Nephron progenitor cell (in vitro differentiated cells): ENCODE measurements at regions not wholly inside any gene's neighbourhood (a gene's known extent, or its start where the extent isn't known, plus 50 kb on each side); places are given as distances from the start of the nearest gene placed in this dataset.

ENCODE experiments used
- DNase-seq: peaks from one replicate; pipeline ENCODE4 v3.0.0; 2021
- H3K27ac Mint-ChIP-seq: 2 replicates; pipeline ENCODE4 v1.8.0; 2021; ENCODE audit warnings: mild to moderate bottlenecking, moderate library complexity, mixed read lengths
- H3K27me3 Mint-ChIP-seq: 2 replicates; pipeline ENCODE4 v1.8.0; 2021; ENCODE audit warnings: mild to moderate bottlenecking, low read depth, mixed read lengths; ENCODE audit not compliant: poor library complexity
- H3K36me3 Mint-ChIP-seq: 2 replicates; pipeline ENCODE4 v1.8.0; 2021; ENCODE audit warnings: low read depth, mixed read lengths
- H3K4me1 Mint-ChIP-seq: 2 replicates; pipeline ENCODE4 v1.8.0; 2021; ENCODE audit warnings: mixed read lengths
- H3K4me3 Mint-ChIP-seq: 2 replicates; pipeline ENCODE4 v1.8.0; 2021; ENCODE audit warnings: mild to moderate bottlenecking, moderate library complexity, mixed read lengths
- H3K9me3 Mint-ChIP-seq: 2 replicates; pipeline ENCODE4 v1.8.0; 2021; ENCODE audit warnings: mild to moderate bottlenecking, moderate library complexity, mixed read lengths
- CTCF ChIP-seq: fragments of 200-600 bp; sonication (generic); IDR thresholded peaks from 2 replicates; pipeline ENCODE4 v1.5.0; 2021; ENCODE audit warnings: antibody characterized with exemption

GRCh38 chr2:235191486-235191885 lies 239.7 kb downstream of the SH3BP4 start:
- H3K4me1 Mint-ChIP-seq, result peaks cover 13% of the 10 kb centered on the region
- H3K9me3 Mint-ChIP-seq, result peaks cover 18% of the 10 kb centered on the region
- peaks cover 23% of the 10 kb centered on the region for H3K27me3 Mint-ChIP-seq
- no peak for DNase-seq
- peak overlapping the region; percentile 25 for H3K27ac Mint-ChIP-seq
- no peaks in the 10 kb centered on the region for H3K36me3 Mint-ChIP-seq
- no peak overlapping the region for H3K4me3 Mint-ChIP-seq
- no peak for TF ChIP-seq CTCF

- H3K36me3 Mint-ChIP-seq, result no peaks in the 10 kb centered on the region
- no peak for TF ChIP-seq CTCF
- peaks cover 13% of the 10 kb centered on the region for H3K4me1 Mint-ChIP-seq
- H3K4me3 Mint-ChIP-seq, result no peak overlapping the region
- H3K27me3 Mint-ChIP-seq, result peaks cover 18% of the 10 kb centered on the region
- peaks cover 13% of the 10 kb centered on the region for H3K9me3 Mint-ChIP-seq
- DNase-seq, result no peak
- no peak overlapping the region for H3K27ac Mint-ChIP-seq
Observed at GRCh38 chr2:235191978-235192377, 240.2 kb downstream of the SH3BP4 start.

- DNase-seq, result no peak
- H3K36me3 Mint-ChIP-seq, result no peaks in the 10 kb centered on the region
- no peak overlapping the region for H3K27ac Mint-ChIP-seq
- H3K4me3 Mint-ChIP-seq, result no peak overlapping the region
- peaks cover 26% of the 10 kb centered on the region for H3K27me3 Mint-ChIP-seq
- H3K9me3 Mint-ChIP-seq, result peaks cover 4% of the 10 kb centered on the region
- TF ChIP-seq CTCF, result no peak
- H3K4me1 Mint-ChIP-seq, result peaks cover 18% of the 10 kb centered on the region
Observed at GRCh38 chr2:235194351-235194750, 242.5 kb downstream of the SH3BP4 start.

- H3K27ac Mint-ChIP-seq, result no peak overlapping the region
- TF ChIP-seq CTCF, result no peak
- H3K27me3 Mint-ChIP-seq, result peaks cover 25% of the 10 kb centered on the region
- H3K36me3 Mint-ChIP-seq, result no peaks in the 10 kb centered on the region
- no peak for DNase-seq
- peaks cover 4% of the 10 kb centered on the region for H3K9me3 Mint-ChIP-seq
- no peak overlapping the region for H3K4me3 Mint-ChIP-seq
- peaks cover 21% of the 10 kb centered on the region for H3K4me1 Mint-ChIP-seq
Observed at GRCh38 chr2:235194836-235195235, 243.0 kb downstream of the SH3BP4 start.

GRCh38 chr2:235195921-235196320 lies 244.1 kb downstream of the SH3BP4 start:
- peaks cover 31% of the 10 kb centered on the region for H3K4me1 Mint-ChIP-seq
- no peak for TF ChIP-seq CTCF
- no peak for DNase-seq
- H3K4me3 Mint-ChIP-seq, result no peak overlapping the region
- no peak overlapping the region for H3K27ac Mint-ChIP-seq
- peaks cover 4% of the 10 kb centered on the region for H3K9me3 Mint-ChIP-seq
- H3K36me3 Mint-ChIP-seq, result no peaks in the 10 kb centered on the region
- peaks cover 20% of the 10 kb centered on the region for H3K27me3 Mint-ChIP-seq

- TF ChIP-seq CTCF, result no peak
- no peaks in the 10 kb centered on the region for H3K36me3 Mint-ChIP-seq
Observed at GRCh38 chr2:235199128-235199527, 247.3 kb downstream of the SH3BP4 start.

More at GRCh38 chr2:235199128-235199527, 247.3 kb downstream of the SH3BP4 start:
- H3K4me3 Mint-ChIP-seq, result no peak overlapping the region
- H3K9me3 Mint-ChIP-seq, result no peaks in the 10 kb centered on the region
- H3K27ac Mint-ChIP-seq, result no peak overlapping the region
- H3K27me3 Mint-ChIP-seq, result peaks cover 15% of the 10 kb centered on the region
- DNase-seq, result no peak
- H3K4me1 Mint-ChIP-seq, result peaks cover 40% of the 10 kb centered on the region
